ENCODE measurements at regions not wholly inside any gene's neighbourhood (a gene's known extent, or its start where the extent isn't known, plus 50 kb on each side); places are given as distances from the start of the nearest gene placed in this dataset.

GRCh38 chr1:3954170-3955169, 54.4 kb upstream of the C1orf174 start:
- no peak for DNase-seq (ENCODE audit: low spot score)

GRCh38 chr1:3955196-3955772, 55.2 kb upstream of the C1orf174 start:
- no peak for DNase-seq (ENCODE audit: low spot score)

GRCh38 chr1:3956527-3957170, 56.6 kb upstream of the C1orf174 start:
- peak; percentile 23 for DNase-seq (ENCODE audit: low spot score)

DNA sequence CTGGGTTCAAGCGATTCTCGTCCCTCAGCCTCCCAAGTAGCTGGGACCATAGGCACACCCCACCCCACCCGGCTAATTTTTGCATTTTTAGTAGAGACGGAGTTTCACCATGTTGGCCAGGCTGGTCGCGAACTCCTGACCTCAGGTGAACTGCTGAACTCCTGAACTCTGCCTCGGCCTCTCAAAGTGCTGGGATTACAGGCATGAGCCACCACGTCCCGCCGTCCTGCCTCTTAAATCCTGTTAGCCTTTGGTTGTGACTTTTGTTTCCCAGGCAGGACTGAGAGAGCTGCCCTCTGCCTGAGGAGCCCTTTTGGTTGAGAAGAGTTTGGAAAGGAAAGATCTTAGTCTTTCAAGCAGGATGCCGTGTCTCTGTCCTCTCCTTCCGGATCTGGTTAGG, 59.3 kb upstream of the C1orf174 start:
- DNase-seq (ENCODE audit: low spot score), result no peak

DNA sequence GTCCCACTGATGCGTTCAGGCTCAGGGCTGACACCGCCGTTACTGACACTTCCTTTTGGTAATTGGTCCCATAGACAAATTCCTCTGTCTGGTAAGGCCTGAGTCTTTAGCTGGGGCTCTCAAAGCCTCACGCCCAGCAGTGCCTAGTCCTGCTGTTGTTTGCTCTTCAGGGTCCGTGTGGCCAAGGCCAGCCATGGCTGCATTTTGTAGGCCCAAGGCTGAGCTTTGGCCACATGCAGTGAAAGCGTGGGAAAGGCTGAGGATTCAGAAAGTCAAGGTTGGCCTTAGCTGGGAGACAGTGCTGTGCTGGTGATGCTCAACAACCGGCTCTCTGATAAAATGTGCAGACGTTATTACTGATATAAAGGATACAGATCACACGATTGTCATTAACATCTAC, 63.5 kb upstream of the C1orf174 start:
- DNase-seq (ENCODE audit: low spot score), result no peak

DNA sequence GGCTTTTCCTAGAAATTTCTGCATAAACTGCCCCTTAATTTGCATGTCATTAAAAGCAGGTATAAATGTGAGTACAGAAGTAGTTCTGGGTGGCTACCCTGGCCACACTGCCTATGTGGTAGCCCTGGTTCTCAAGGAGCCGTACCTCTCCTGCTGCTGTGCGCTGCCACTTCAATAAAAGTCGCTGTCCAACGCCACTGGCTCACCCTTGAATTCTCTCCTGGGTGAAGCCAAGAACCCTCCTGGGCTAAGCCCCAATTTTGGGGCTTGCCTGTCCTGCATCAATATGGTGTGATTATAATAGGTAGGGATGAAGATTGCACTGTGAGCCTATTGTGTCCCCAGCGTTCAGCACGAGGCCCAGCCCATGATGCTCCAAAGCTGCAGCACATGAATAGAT, 65.6 kb upstream of the C1orf174 start:
- DNase-seq (ENCODE audit: low spot score), result no peak

DNA sequence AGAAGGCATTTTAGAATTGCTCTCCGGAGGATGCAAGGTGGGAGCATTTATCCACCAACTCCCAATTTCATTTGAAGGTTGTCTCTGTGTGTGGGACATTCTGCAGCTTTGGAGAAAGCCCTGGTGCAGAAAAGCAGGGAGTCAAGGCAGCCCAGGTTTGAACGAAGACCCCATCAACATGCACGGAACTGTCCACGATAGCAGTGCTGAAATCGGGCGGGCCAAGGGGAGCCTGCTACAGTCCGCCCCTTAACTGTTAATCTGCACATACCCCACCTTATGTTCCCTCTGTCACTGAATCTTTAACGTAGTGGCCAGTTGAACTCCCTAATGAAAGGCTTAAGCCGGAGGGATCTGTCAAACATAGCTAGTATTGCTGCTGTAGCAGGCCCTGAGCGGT, 68.8 kb upstream of the C1orf174 start:
- no peak for DNase-seq (ENCODE audit: low spot score)

- DNase-seq (ENCODE audit: low spot score), result no peak
Observed at GRCh38 chr1:3971981-3972380, 71.9 kb upstream of the C1orf174 start.

DNA sequence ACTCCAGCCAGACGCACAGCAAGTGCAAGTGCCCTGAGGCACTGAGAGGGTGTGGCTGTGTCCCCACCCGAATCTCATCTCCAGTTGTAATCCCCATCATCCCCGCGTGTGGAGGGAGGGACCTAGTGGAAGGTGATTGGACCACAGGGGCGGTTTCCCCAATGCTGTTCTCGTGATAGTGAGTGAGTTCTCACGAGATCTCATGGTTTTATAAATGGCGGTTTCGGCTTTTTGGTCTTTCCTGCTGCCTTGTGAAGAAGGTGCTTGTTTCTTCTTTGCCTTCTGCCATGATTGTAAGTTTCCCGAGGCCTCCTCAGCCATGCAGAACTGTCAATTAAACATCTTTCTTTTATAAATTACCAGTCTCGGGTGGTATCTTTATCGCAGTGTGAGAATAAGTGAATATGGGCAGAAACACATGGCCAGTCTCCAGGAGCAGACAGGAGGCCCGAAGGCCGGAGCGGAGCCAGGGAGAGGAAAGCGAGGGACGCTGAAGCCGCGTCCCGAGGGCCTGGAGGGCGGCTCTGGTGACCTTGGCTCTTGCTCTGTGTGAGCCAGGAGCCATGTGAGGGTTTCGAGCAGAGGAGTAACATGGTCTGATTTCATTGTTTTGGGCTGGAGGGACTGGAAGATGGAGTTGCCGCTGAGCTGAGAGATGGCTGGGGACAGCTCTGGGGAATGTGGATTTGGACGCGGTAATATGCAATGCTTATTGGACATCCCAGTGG, 76.0 kb upstream of the C1orf174 start:
- no peak for DNase-seq (ENCODE audit: low spot score)

- DNase-seq (ENCODE audit: low spot score), result no peak
Observed at GRCh38 chr1:3976821-3977220, 76.7 kb upstream of the C1orf174 start.

GRCh38 chr1:3978196-3978989, 78.3 kb upstream of the C1orf174 start:
- no peak for DNase-seq (ENCODE audit: low spot score)

DNA sequence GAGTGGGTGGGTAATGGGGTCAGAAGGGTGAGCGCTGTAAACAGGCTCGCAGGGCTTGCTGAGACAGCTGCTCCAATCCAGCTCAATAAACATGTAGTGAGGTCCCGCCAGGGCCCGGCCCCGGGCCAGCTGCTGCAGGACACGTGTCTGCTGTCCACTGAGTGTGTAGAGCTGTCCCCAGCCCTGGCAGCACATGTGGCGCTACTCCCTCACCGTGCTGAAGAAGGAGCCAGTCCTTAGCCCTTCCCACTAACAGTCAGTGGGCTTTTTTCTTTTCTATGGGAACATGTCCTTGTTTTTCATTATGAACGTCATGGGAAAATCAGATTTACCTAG, 78.9 kb upstream of the C1orf174 start:
- no peak for DNase-seq (ENCODE audit: low spot score)

DNA sequence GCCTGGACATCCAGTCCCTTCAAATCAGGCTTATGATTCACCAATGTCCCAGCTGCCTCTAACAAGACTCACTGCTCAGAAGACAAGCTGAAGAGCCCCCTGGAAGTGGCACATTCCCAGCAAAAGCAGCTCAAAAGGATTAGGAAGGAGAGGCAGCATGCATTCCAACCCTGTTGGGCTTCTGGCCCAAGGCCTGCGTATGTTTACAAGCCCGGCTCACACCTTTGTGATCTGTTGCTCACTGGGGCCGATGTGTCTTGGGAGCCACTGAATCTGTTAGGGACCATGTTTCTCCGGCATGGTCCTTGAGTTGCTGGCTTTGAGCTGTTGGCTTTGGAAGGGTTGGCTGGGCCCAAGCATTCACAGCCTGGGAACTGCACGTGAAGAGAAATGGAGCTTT, 81.2 kb upstream of the C1orf174 start:
- DNase-seq (ENCODE audit: low spot score), result no peak

DNA sequence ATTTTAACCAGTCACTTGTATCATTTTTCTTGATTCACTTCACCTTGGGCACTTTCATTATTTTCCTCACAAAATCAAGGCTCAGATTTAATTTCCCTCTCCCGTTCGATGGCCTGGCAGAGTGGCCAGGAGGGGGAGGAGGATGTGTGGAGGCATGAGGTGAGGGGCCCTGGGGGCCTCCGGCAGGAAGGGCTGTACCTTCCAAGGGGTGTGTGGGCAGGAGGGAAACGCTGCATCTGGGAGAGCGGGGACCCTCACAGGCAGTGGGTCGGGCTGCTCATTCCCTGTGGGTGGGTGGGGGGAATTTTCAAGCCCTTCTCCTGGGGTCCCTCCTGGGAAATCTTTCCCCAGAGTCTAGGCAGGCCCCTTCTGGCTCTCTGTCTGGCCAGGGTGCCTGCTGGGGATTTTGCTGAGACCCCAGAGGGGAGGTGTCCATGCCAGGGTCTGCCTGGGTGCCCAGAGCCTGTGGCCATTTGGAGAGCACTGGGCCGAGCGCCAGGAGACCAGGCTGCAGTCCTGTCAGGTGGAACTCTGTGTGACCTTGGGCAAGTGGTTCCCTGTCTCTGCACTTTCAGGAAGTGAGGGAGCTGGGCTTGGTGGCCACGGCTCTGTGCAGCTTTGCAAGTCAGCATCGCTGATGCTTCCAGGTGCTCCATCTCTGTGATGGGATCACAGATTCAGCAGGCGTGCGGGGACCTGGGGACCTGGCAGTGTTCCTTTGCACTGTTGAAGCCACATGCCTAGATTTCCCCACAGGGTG, 81.9 kb upstream of the C1orf174 start:
- DNase-seq (ENCODE audit: low spot score), result no peak

DNA sequence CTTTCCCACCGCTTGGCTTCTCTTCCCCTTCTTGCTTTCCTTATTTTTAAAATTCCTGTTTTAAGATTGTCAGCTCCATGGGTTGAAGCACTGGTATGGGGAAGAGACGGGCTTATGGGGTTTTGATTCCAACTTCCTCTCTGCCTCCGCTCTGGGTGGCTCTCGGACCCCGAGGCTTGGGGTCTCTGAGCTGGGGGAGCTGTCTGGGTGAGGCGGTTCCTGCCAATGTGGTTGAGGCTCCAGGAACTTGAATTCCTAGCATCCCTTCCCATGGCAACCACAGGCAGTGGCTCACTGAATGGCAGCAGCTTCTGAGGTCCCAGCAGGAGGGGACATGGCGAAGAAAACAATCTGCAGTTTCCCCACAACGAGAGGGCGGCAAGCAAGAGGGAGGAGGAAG, 83.1 kb upstream of the C1orf174 start:
- no peak for DNase-seq (ENCODE audit: low spot score)

DNA sequence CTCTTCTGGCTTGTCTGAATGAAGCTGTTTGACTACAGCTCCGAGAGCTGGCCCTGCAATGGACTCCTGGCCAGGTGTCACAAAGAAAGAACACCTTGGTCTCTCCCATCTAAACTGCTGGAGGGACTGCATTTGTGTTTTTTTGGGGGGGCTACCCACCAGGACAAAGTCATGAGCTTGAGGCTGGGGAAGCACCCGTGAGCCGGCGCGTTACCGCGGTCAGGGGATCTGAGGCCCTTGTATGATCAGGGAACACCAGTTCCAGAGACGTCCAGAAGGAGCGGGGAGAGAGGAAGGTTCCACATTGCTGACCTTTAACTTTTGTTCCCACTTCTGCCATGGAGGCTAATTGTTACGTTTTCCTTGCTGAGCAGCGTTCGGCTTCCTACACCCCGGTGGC, 84.5 kb upstream of the C1orf174 start:
- DNase-seq (ENCODE audit: low spot score), result no peak

GRCh38 chr1:3986686-3987218, 86.7 kb upstream of the C1orf174 start:
- no peak for DNase-seq (ENCODE audit: low spot score)

DNA sequence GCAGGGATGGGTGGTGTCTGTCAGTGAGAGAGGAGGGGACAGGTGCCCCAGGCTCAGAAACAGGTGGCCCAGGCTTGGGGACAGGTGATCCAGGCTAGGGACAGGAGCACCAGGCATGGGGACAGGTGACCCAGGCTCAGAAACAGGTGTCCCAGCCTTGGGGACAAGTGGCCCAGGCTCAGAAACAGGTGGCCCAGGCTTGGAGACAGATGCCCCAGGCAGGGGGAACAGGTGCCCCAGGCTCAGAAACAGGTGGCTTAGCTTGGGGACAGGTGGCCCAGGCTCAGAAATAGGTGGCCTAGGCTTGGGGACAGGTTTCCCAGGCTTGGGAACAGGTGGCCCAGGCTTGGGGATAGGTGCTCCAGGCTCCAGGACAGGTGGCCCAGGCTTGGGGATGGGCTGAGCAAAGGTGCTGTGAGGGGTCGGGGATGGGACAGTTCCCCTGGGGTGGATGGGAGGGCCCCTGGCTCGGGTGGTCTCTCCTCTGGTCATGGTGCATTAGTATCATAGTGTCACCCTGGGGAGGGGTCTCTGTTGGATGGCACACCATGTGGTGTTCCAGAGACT, 87.7 kb upstream of the C1orf174 start:
- no peak for DNase-seq (ENCODE audit: low spot score)

- DNase-seq (ENCODE audit: low spot score), result no peak
Observed at GRCh38 chr1:3988431-3988830, 88.4 kb upstream of the C1orf174 start.

GRCh38 chr1:3989465-3989864, 89.4 kb upstream of the C1orf174 start:
- no peak for DNase-seq (ENCODE audit: low spot score)

Data from H4 (cell line).